GM21526 (cell line): ENCODE measurements at regions not wholly inside any gene's neighbourhood (a gene's known extent, or its start where the extent isn't known, plus 50 kb on each side); places are given as distances from the start of the nearest gene placed in this dataset.
"Not testable (repeated sequence)": the region's sequence is repeated elsewhere in the genome, so short reads cannot be mapped to it uniquely, and the experiment has no call there.

Experiments used
- ATAC-seq: cut with Tn5 transposase; IDR thresholded peaks from one replicate; pipeline ENCODE4 v1.9.1; 2021; ENCODE audit warnings: moderate library complexity; ENCODE audit not compliant: unreplicated experiment, low FRiP score

DNA sequence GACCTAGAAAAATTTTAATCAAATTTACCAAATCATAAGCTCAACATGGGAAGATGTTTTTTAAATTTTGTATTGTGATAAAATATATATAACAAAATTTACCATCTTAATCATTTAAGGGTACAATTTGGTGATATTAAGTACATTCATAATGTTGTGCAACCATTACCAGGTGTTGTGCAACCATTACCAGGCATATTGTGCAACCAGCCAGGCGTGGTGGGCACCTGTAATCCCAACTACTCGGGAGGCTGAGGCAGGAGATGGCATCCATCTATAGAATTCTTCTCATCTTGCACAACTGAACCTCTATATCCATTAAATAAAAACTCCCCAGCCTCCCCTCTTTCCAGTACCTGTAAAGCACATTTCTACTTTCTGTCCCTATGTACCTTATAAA is 124.5 kb upstream of the SLC13A1 start:
- ATAC-seq = no peak

- ATAC-seq = no peak
Observed at GRCh38 chr7:123323689-123324088, 123.9 kb upstream of the SLC13A1 start.

GRCh38 chr7:123321578-123321977 is 121.8 kb upstream of the SLC13A1 start:
- ATAC-seq = not testable (repeated sequence)

GRCh38 chr7:123319911-123320310 is 120.1 kb upstream of the SLC13A1 start:
- ATAC-seq = no peak

GRCh38 chr7:123314886-123315285 is 115.1 kb upstream of the SLC13A1 start:
- no peak for ATAC-seq

DNA sequence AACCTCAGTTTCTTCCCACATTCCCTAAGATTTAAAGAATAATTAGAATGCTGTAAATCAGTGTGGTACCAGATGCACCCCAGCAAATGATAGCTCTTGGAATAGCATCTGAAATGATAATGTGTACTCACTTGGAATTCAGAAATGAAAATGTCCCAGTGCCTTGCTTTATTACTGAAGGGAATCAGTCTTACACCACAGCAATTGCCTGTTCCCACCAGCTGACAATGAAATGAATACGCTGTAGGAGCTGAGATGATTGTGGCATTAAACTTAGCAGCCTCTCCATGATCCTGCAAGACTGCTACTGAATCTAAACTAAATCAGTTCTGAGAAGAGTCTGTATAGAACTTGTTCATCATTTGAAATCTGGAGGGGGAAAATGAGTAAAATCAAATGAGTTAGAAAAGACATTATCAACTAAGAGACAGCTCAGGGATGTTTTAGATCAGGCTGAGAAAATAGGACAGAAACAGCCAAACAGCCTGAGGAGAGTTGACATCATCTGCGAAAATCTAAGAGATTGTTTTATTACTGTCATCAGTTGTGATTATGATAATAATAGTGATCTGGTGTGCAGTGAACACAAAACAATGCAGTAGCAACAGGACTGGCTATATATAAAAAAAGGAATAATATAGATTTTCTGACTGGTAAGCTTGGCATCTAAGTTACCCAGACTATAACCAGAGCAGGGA is 108.6 kb upstream of the SLC13A1 start:
- ATAC-seq = no peak

DNA sequence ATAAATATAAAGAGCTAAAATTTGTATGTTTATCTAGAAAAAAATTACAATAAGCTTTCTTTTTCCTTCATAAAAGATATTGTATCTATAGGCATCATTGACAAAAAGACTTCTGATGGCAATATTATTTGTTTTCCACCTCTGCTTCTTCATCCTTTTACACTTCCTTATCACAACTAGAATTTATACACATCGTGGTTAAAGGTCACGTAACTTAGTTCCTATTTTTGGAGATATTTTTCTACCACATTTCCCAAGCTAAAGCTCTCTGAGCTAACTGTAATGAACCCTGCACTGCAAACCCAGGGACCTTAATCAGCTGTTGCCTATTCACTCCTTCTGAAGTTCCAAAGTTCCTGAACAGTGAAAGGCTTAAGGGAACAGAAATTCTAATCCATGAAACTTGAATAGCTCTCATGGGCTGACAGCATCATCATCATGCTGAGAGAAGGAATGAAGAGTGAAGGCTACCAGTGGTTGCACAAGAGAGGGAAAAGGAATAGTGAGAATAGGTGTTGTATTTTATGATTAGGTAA is 106.1 kb upstream of the SLC13A1 start:
- ATAC-seq = no peak

DNA sequence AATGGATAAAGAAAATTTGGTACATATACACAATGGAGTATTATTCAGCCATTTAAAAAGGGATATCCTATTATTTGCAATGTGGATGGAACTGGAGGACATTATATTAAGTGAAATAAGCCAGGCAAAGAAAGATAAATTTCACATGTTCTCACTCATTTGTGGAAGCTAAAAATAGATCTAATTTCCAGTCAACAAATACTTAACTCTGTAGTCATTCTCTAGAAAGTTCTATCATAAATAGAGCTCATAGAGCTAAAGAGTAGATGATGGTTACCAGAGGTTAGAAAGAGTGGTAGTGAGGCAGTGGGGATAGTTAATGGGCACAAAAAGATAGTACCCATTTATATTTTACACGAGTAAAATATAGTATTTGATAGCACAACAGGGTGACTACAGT is 104.2 kb upstream of the SLC13A1 start:
- no peak for ATAC-seq

DNA sequence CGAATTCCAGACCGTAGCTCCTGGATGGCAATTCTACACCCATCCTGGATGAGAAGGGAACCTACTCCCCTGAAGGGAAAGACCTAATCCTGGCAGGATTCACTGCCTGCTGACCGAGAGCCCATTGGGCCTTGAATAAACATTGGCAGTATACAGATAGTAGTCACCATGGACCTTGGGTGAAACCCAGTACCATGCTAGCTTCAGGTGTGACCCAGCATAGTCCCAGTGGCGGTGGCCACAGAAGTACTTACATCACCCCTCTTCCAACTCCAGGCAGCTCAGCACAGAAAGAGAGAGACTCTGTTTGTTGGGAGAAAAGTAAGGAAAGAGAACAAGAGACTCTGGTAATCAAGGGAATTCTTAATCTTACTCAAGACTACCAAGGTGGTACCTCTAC is 97.2 kb upstream of the SLC13A1 start:
- no peak for ATAC-seq

GRCh38 chr7:123293710-123294109 is 93.9 kb upstream of the SLC13A1 start:
- ATAC-seq = no peak

- ATAC-seq = no peak
Observed at GRCh38 chr7:123292227-123292626, 92.5 kb upstream of the SLC13A1 start.

DNA sequence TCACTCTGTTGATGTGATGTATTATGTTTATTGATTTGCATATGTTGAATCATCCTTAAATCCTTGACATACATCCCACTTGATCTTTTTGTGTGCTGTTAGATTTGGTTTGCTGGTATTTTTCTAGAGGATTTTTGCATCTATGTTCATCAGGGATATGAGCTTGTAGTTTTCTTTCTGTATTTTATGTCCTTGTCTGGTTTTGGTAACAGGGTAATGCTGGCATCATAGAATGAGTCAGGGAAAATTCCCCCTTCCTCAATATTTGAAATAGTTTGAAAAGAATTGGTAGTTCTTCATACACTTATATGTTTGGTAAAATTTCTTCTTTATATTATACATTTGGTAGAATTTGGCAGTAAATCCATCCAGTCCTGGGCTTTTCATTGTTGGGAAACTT is 89.4 kb upstream of the SLC13A1 start:
- no peak for ATAC-seq

GRCh38 chr7:123285076-123285700 is 85.4 kb upstream of the SLC13A1 start:
- no peak for ATAC-seq

DNA sequence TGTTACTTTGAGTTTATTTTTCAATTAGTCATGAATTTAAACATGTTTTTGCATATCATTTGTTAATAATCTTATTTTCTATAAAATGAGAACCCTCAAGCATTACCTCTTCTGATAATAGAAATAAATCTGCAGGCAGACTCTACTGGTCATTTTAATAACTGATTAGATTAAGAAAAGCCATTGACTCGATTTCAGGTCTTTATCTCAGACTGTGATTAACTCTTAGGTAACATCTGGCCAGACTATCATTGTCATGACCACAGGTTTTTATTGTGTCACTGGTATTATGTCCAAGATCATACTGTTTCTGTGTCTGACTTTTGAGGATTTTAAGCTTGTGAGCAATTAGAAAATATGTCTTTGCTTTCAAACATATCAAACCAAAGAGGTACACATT is 83.6 kb upstream of the SLC13A1 start:
- no peak for ATAC-seq

DNA sequence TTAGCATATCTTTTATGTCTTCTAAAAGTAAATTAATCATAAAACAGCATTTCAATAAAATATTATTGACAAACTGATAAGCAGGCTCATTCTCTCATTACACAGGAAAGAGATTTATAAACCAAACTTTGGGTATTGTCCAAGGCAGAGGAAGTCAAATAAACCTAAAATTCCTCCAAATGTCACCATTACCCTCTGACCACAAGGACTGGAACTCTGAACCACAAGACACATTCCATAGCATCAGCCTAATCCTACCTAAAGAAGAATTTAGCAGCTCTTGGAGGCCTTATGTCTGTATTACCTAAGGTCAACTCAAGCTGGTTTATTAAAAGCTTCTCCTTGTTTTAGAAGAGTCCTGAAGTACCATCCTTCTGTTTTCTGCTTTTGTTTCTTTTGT is 82.4 kb upstream of the SLC13A1 start:
- no peak for ATAC-seq

GRCh38 chr7:123279949-123280348 is 80.2 kb upstream of the SLC13A1 start:
- no peak for ATAC-seq

DNA sequence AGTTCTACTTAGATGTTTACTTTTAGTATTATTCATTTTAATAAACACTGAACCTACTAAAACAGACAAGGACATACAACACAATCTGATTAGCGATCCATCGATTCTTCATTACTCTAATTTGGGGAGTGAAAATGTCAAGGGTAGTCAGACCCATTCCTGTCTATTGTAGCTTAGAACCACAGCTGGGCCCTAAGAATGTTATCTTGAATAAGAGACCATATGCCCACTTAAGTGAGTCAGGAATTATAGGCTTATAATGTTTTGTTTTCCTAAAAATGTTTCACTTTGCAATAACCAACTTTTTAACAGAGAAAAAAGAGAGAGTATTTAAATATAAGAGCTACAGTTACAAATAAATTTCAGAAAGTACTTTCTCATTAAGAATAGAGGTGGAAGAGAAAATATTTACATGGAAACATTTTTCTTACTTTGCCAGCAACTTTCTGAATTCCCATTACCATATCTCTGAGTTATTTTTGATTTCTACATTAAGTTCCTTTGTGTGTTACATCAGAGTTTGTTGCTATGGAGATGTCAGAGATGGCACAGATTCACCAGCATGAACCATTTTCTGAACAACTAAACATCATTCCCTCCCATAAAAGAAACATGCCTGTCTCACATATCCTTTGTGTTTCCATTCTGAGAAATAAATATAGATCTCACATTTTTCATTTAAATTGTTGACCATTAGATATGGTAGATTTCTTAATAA is 75.4 kb upstream of the SLC13A1 start:
- ATAC-seq = no peak

GRCh38 chr7:123273185-123273584 is 73.4 kb upstream of the SLC13A1 start:
- ATAC-seq = no peak

GRCh38 chr7:123271856-123272255 is 72.1 kb upstream of the SLC13A1 start:
- no peak for ATAC-seq

DNA sequence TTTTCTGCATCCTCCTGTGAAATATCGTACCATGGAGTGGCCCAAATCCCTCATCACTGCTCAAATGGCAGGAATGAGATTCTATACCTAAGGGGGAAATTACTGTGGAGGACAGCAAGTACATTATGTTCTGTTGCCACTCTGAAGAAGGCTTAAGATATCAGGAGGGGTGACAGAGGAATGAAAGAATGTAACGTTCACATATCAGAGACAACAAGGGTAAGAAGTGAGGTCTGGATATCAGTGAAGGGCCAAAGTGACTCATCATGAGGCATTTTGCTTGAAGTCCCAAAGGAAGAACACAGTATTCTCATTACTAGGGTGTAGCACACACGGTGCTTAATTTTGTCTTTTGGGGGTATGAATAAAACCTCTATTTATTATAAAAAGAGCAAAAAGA is 71.5 kb upstream of the SLC13A1 start:
- no peak for ATAC-seq

DNA sequence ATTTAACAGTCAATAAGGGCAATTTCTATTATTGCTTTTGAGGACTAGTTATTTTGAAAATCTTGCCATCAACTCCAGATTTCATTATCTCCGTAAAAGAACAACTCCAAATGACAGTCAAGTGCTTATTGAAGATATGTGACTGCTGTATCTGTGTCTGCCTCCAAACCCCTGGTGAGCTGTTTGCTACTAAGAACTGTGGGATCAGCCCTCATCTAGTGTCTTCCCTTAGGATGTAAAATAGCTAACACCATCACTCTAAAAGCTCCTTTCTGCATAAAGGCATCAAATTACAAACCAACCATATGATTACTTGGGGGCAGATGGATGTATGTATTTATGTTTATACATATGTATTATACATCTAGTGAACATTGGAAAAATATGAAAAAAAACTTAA is 70.8 kb upstream of the SLC13A1 start:
- ATAC-seq = no peak

DNA sequence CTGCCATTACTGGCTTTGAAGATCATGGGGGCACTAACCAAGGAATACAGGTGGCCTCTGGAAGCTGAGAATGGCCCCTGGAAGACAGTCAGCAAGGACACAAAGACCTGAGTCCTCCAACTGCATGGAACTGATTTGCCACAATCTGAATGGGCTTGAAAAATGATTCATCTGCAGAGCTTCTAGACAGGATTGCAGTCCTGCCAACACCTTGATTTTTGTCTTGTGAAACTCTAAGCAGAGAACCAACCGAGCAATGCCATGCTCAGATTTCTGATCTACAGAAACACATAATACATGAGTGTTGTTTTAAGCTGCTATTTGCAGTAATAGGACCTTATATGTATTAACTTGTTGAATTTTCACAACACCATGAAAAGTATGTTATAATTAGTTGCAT is 66.1 kb upstream of the SLC13A1 start:
- no peak for ATAC-seq
